NCI-H82 treated with DMSO at 0.1 percent for 48 hours (cell line): ENCODE measurements at regions not wholly inside any gene's neighbourhood (a gene's known extent, or its start where the extent isn't known, plus 50 kb on each side); places are given as distances from the start of the nearest gene placed in this dataset.

Experiments
- DNase-seq: peaks from one replicate; lab custom pipeline; 2025; ENCODE audit not compliant: unreplicated experiment; lab: John Stamatoyannopoulos, UW

DNA sequence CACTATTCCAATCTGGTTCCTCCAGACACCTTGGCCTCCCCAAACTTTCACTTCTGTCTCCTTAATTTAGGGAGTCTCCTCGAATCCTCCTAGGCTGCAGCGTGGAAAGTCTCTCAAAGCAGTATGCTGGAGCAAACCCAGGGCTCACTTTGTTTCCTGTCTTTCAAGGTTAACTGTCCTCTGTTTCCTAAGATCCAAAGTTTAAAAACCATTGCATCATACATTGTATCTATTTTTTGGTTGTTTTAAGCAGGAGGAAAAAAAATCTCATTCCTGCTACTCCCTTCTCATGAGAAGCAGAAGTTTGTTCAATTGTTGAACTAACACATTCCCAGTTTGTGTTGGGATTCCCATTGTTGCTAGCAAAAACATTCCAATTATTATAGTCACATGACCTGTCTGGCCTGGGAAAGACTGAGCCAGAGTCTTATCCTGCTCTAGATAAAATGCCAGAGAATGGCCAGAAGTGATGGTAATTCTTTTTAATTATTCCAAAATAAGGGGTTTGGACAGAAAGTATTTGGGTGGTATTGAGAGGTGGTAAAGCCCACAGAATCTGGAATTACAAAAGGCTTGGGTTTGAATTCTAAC, 67.3 kb downstream of the HSPB8 start:
- no peak for DNase-seq

DNA sequence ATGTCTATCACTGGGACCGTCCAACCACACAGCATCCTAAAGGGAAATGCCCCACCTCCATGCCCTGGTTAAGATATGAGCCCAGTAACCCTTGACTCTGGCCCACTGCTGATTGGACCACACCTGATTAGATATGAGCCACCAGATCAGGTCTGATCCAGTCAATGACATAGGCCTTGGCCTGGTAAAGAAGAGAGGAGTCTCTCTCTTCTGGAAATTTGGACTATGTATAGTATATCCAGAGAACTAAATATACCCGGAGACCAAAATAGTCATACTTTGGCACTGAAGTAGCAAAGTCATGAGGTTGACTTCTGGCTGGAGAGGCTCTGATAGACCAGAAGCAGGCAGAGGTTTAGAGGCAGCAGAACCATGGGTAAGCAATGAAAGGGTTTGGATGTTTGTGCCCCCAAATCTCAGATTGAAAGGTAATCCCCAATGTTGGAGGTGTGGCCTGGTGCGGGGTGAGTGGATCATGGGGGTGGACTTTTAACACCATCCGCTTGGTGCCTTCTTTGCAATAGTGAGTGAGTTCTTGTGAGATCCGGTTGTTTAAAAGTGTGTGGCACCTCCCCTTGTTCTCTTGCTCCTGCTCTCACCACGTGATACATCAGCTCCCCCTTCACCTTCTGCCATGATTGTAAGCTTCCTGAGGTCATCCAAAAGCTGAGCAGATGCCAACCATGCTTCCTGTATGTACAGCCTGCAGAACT, 68.4 kb downstream of the HSPB8 start:
- DNase-seq: no peak

DNA sequence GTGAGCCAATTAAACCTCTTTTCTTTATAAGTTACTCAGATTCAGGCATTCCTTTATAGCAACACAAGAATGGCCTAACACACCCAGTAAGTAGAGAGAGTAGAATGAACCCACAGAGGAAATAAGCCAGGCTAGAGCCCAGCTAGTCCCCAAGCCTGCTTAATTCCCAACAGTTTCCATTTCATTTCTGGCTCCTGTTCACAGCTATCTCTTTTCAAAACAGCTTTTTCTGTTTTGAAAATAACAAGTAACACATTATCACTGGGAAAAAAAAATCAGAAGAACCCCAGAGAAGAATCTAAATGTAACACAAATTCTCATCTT, 69.0 kb downstream of the HSPB8 start:
- DNase-seq: no peak

DNA sequence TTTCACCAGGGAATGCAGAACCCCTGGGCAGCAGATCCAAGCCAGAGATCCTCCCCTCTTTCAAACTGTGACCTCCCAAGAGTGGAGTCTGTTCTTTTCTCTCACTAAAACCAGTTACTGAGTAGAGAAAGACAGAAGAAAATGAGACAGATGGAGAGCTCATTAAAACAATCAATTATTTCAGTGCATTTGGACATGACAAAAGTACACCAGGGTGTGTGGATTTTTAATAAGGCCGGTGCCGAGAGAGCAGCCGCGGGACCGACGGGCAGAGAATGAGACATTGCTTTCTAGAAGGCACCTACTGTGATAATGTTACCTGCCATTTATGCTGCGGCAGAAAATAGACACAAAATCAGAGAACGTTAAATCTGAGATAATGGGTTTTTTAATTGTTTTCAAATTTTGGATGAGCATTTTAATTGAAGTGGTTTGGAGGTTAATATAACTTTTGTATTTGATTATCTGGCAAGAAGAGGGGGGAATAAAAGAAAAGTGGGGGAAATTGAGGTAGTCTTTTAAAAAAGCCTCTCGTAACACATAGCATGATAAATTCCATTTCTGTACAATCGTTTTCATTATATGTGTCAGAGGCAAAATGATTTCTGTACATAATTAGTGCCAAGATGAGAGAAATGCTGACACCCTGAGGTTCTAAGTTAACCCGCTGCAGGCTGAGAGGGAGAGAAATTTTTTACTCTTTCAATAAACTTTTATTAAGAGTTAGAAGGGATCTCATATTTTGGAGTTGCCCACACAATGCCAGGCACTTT, 70.8 kb downstream of the HSPB8 start:
- no peak for DNase-seq

DNA sequence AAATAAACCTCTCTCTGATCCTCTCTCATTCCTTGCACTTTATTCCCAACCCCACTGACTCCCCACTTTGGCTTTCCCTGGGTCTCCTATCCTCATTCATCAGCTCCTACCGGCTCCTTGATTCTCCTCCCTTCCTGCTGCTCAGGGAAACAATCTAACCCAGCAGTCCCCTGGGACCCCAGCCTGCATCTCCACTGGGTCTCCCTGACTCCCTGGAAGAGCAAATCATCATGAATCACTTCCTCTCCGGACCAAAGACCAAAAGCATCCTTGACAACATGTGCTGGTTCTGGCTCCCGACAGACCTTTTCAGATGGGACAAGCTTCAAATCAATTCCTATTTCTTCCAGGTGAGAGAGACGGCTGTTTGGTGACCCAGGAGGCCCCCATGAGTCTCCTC, 76.6 kb downstream of the HSPB8 start:
- no peak for DNase-seq

DNA sequence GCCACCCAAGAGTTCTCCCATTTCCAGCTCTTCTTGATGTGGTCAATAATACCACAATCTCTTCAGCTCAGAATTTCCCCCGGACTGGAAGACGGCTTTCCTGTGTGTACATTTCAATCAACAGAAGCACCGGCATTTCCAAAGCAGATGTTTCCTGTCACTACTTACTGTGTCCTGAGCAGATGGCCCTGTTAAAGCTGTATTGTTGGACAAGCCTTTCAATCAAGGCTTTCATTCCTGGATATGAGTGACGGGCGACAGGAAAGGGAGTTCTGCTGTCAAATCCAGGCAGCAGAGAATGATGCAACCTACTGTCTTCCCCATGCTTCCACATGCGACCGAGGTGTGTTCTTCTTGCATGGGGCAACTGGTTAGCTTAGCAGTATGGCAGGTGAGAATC, 76.4 kb upstream of the CCDC60 start:
- DNase-seq: peak; percentile 87

DNA sequence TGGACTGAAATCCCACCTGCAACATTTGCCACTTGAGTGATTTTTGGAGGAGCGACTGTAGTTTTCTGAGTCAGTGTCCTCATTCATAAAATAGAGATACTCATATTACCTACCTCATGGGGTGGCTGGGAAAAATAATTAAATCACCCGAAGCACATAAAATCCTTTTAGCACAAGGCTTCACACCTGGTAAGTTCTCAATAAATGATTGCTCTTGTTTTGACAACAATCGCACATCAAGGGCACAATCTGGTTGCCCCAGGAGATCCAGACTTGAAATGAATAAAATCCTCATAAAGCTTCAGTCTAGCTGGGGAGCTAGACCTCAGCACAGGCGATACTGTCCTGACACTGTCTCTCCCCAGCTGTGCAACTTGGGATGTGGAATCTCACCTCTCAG, 76.0 kb upstream of the CCDC60 start:
- DNase-seq: no peak

DNA sequence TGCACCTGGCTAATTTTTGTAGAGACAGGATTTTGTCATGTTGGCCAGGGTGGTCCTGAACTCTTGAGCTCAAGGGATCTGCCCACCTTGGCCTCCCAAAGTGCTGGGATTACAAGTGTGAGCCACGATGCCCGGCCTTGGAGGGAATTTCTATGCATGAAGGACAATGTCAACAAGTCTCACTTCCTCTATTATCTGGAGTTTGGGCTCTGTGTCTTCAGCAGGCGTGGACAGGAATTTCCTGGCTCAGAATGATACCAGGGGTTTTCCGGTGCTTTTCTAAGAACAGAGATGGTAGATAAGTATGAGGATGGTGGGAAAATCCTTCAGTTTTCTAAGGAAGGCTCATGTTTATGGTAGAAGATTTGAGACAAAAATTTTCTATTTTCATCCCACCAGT, 75.0 kb upstream of the CCDC60 start:
- DNase-seq: no peak

DNA sequence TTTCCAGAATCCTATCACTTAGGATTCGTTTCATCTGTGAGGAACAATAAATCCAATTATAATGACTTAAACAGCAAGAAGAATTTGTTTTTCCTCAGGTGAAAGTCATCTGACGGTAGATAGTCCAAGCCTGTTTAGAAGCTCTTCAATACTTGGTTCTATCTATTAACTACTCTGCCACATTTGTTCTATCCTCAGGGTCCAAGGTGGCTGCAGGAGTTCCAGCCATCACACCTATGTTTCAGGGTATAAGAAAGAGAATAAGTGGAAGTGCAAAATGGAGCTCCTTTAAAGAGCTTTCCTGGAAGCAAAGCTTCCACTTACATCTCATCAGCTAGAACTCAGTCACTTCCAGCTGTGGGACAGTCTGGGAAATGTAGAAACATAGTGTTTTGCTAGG, 72.1 kb upstream of the CCDC60 start:
- DNase-seq: no peak

DNA sequence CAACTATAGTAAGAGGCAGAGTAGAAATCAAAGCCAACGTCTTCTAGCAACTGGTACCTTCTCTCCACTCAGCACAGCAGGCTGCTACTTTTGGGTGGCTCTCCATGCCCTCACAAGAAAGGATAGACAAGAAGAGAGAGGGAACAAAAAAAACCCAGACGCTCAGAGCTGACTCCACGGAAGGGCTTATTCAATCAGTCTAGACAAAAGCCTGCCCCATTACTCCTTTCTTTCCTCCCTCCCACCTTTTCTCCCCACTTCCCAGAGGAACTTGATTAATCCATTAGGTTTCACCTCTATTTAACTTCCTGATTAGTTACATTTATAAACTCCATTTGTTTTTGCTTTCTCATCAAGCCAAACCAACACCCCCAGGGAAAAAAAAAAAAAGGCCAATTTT, 71.1 kb upstream of the CCDC60 start:
- no peak for DNase-seq

DNA sequence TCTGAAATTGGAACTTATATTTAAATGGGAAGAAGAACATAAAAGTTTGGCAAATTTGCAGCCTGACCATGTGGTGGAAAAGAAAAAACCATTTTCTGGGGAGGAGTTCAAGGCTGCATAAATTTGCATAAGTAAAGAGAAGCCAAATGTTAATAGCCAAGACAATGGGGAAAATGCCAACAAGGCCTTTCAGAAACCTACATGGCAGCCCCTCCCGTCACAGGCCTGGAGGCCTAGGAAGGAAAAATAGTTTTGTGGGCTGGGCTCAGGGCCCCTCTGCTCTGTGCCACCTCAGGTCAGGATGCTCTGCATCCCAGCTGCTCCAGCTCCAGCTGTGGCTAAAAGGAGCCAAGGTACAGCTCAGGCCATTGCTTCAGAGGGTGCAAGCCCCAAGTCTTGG, 67.6 kb upstream of the CCDC60 start:
- no peak for DNase-seq

DNA sequence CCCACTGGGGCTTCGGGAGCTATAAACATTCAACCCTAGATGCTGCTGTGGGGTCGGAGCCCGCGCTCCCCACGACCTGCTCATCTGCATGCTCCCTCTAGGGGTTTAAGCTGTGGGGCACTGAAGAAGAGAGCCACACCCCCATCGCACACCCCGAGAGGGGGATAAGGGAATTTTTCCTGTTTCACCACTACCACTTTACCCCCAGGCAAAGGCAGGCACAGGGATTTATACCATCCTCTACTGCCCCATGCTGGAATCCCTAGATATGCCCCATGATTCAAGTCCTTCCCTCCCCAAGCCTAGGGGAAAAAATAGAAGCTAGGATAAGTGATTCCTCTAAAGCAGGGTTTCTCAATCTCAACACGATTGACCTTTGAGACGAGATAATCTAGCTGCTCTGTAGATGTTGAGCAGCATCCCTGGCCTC, 59.9 kb upstream of the CCDC60 start:
- no peak for DNase-seq

DNA sequence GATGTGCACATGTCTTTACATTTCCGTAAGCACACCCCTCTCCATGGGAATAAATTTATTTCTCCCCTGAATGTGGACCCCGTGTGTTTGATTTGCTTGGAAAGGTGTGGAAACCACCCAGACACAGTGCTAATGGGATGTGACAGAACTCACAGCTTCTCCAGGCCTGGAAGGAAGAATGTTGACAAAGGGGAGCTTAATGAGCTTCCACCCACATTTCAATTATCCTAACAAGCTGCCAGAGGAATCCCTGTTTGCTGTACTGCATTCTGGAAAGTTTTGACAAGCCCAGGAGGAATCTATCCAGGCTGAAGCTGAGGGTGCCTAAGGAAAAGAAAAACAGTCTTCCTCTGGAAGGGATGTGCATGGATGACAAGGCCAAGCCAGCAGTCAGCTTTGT, 51.2 kb upstream of the CCDC60 start:
- DNase-seq: no peak
